Urothelium cell line (cell line): ENCODE measurements at regions not wholly inside any gene's neighbourhood (a gene's known extent, or its start where the extent isn't known, plus 50 kb on each side); places are given as distances from the start of the nearest gene placed in this dataset.

Experiments
- DNase-seq: peaks from one replicate; pipeline ENCODE4 v3.0.0; 2011; ENCODE audit warnings: low spot score, mixed read lengths
- FAIRE-seq: peaks from 2 replicates; lab custom pipeline; 2011; peaks lifted over from hg19 to GRCh38; lab: Jason Lieb, UNC

DNA sequence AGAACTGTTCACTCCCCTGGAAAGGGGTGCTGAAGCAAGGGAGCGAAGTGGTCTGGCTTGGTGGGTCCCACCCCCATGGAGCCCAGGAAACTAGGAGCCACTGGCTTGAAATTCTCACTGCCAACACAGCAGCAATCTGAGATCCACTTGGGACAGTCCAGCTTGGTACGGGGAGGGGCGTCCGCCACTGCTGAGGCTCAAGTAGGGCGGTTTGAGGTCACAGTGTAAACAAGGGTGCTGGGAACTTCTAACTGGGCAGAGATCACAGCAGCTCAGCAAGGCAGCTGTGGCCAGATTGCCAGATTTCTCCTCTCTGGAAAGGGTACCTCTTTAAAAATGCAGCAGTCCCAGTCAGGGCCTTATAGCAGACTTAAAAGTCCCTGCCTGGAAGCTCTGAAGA, 53.9 kb upstream of the GALNTL6 start:
- DNase-seq (no peak), FAIRE-seq (no peak)

- no peak for DNase-seq
- no peak for FAIRE-seq
Measured at GRCh38 chr4:171751538-171751937, 61.7 kb upstream of the GALNTL6 start.

DNA sequence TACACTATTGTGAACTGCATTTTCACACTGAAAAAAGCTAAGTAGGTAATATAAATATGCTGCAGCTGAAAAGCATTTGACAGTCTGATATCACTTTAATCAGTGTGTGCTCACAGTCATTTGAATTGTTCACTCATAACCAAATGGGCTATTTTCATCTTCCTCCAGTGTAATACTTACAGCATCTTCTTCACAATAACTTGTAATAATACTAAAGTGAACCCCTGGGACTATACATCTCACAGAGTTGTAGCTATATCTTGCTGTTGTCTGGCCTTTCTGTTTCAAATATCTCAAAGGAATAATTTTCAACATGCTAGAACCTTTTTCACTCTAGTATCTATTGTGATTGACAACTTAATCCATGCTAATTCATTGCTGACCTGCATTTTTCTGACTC, 66.8 kb upstream of the GALNTL6 start:
- DNase-seq (no peak), FAIRE-seq (no peak)

DNA sequence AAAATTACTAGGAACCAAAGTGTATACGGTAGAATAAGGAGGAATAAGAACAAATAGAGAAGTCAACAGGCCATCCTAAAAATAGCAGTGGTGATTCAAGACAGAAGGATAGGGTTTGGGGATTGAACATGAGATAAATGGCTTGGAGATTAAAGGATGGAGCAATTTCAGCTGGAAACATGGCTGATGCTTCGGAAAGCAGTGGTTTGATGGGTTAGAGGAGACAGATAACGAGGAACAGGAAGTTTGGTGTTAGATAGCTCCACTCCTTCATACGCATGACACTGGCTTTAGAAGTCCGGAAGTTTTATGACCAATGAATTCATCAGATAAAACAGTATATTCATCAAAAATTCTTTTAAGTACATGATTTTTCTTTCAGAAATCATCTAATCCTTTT, 70.8 kb upstream of the GALNTL6 start:
- DNase-seq (no peak), FAIRE-seq (no peak)

- FAIRE-seq = no peak
Measured at GRCh38 chr4:171727185-171727584, 86.0 kb upstream of the GALNTL6 start.

GRCh38 chr4:171721937-171722336, 91.3 kb upstream of the GALNTL6 start:
- no peak for DNase-seq
- FAIRE-seq = no peak

More at GRCh38 chr4:171727185-171727584, 86.0 kb upstream of the GALNTL6 start:
- no peak for DNase-seq

GRCh38 chr4:171719691-171720090, 93.5 kb upstream of the GALNTL6 start:
- FAIRE-seq (no peak), DNase-seq (no peak)

- DNase-seq (no peak), FAIRE-seq (no peak)
Measured at GRCh38 chr4:171718665-171719064, 94.5 kb upstream of the GALNTL6 start.

- FAIRE-seq (no peak), DNase-seq (no peak)
Measured at GRCh38 chr4:171718069-171718468, 95.1 kb upstream of the GALNTL6 start.

DNA sequence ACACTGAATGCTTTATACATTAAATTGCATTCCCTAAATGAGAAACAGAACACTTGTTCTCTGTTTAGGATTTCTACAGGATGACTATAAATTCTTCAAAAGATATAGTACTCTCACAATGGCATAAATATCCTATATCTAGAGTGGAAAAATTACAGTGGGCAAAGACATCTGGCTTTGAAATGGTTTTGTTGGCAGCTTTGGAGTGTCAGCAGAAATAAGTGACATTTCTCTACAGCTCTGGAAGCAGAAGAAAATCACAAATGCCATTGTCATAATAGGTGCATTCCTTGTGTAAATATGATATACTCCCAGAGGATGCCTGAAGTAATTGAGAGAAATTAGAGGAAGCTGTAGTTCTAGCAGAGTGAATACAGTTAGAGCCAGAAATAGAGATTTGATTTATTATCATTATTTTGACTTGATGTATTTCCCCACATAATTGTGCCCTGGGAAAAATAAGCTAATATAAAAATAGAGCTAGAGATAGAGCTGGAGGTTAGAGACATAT, 95.9 kb upstream of the GALNTL6 start:
- FAIRE-seq (no peak), DNase-seq (no peak)

DNA sequence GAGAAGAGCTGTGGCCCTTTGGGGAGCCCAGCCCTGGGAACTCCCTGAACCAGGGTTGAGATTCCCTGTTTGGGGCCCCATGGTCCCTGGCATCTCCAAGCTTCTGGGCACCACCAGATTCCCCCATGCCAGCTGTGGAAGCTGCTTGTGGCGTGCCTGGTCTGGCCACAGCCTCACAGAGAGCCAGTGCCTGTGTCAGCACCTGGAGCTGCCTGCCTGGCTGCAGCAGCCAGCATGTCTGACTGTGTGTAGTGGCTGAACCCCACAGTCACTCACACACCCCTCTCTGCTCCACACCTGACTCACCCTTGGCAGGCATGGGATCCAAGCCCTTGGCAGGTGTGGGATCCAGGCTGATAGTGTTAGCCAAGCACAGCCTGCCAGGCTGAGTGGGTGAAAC, 97.2 kb upstream of the GALNTL6 start:
- DNase-seq = no peak
- no peak for FAIRE-seq

- FAIRE-seq (no peak), DNase-seq (no peak)
Measured at GRCh38 chr4:171714791-171715454, 98.3 kb upstream of the GALNTL6 start.

- DNase-seq (no peak), FAIRE-seq (no peak)
Measured at GRCh38 chr4:171710743-171711142, 102.5 kb upstream of the GALNTL6 start.

DNA sequence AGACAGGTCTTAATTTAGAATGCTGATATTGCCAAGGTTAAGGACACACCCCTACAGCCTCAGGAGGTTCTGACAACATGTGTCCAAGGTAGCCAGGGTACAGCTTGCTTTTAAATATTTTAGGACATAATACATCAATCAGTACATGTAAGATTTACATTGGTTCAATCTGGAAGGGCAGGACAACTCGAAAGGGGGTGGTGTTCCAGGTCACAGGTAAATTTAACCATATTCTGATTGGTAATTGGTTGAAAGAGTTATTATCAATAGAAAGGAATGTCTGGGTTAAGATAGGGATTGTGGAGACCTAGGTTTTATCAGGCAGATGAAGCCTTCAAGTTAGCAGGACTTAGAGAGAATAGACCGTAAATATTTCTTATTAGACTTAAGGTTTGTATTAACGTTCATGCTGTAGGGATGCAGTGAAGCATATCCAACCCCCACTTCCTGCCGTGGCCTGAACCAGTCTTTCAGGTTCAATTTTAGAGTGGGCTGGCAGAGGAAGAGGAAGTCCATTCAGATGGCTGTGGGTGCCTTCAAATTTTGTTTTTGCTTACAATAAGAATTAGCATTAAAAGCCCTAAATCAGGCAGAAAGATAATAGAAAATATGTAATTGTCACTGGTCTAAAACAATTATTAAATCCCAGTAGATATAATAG, 136.5 kb upstream of the GALNTL6 start:
- no peak for DNase-seq
- FAIRE-seq = no peak

- DNase-seq = no peak
- FAIRE-seq = no peak
Measured at GRCh38 chr4:171674781-171675180, 138.4 kb upstream of the GALNTL6 start.

DNA sequence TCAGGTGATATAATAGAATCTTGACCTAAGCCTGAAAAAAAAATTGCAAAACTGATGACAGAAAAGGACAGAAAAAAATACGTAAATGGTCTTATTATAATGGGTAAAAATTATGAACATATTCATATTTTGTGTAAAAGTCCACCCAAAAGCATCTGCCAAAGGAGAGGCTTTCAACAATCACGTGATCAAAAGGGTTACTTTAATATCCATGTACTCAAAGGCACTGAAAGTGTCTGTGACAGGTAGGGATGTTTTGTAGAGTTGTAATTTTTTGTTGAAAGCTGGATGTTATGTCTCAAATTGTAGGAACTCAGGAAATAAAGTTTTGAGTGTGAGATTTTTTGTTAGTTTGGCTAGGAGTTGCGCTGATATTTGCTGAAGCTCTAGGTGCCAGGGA, 144.8 kb upstream of the GALNTL6 start:
- no peak for FAIRE-seq
- no peak for DNase-seq

GRCh38 chr4:171667906-171668305, 145.3 kb upstream of the GALNTL6 start:
- DNase-seq (no peak), FAIRE-seq (no peak)

DNA sequence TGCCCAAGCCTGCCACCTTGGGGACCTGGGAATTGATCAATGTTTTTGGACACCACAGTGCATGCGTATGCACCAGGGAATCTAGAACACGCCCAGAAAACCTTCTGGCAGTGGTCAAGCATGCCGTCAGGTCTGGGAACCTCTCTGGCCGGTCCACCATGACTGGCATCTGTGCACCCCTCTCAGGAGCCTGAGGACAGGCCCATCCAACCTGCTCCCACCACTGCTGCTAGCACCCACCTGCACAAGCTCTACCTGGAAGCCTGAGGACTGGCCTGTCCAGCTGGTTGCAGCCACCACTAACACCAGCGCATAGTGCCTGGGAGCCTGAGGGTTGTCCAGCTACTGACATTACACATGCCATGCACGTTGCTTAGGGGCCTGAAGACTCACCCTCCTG, 162.1 kb upstream of the GALNTL6 start:
- FAIRE-seq = no peak

GRCh38 chr4:171650543-171650942, 162.7 kb upstream of the GALNTL6 start:
- FAIRE-seq (no peak), DNase-seq (no peak)

More for the DNA sequence above, 162.1 kb upstream of the GALNTL6 start:
- no peak for DNase-seq

- FAIRE-seq (no peak), DNase-seq (no peak)
Measured at GRCh38 chr4:171648926-171649325, 164.3 kb upstream of the GALNTL6 start.

DNA sequence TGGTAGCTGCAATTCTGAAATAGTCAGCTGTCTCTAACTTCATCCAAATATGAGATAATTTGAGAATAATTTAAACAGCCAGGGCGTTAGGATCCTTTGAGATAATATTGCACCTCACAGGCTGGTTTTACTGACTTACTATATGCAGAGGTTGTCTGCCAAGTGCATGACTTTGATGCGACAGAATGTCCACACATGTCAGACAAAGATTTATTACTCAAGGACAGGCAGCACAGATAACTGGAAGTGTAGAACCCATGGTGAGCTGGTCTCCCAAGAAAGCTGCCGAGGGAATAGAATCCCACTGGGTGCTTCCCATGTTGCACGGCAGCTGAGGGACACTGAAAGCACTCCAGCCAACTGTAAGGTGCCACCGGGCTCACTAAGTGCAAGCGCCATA, 166.2 kb upstream of the GALNTL6 start:
- no peak for DNase-seq
- FAIRE-seq = no peak

- DNase-seq (no peak), FAIRE-seq (no peak)
Measured at GRCh38 chr4:171644430-171645057, 168.7 kb upstream of the GALNTL6 start.
